ENCODE measurements at regions not wholly inside any gene's neighbourhood (a gene's known extent, or its start where the extent isn't known, plus 50 kb on each side); places are given as distances from the start of the nearest gene placed in this dataset.

GRCh38 chr10:14394179-14394578 is 63.5 kb upstream of the FRMD4A start:
- Histone ChIP-seq H3K27ac (no peak overlapping the region), H3K4me3 (no peak overlapping the region), H3K9me3 (no peaks in the 10 kb centered on the region), H3K27me3 (no peaks in the 10 kb centered on the region), H3K36me3 (no peaks in the 10 kb centered on the region), H3K4me1 (no peaks in the 10 kb centered on the region)
- 81 to 100% methylated on average over 1 of the region's 1 CpG for WGBS, 2 donors
- intact Hi-C loops (cut with DNase I), result no loop called here
- TF ChIP-seq POLR2A (IDR thresholded peaks at IDR 0.05) (no peak), CTCF (IDR thresholded peaks at IDR 0.05) (no peak)
- DNase-seq, result no peak

DNA sequence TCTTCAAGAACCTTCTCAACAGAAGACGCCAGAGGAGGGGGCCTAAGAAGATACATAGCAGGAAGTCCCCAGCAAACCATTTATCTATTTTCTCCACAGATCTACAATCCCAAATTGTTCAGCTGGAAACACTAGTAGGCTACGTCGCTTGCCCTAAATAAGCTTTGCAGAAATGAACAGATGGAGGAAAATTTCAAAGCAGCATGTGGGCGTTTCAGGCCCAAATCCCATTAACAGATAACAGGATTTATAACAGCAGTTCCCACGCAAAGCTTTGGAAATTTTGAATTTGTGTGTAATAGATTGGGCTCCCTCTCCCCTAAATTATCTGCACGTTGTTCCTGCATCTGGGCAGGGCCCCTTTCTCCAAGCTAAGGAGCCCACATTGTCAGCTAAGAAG is 60.6 kb upstream of the FRMD4A start:
- Histone ChIP-seq H3K4me3 (no peak overlapping the region), H3K9me3 (no peaks in the 10 kb centered on the region), H3K36me3 (no peaks in the 10 kb centered on the region), H3K4me1 (no peaks in the 10 kb centered on the region), H3K27ac (no peak overlapping the region), H3K27me3 (no peaks in the 10 kb centered on the region)
- WGBS, 2 donors, result 72 to 80% methylated on average over 5 to 6 of the region's 6 CpGs
- intact Hi-C loops (cut with DNase I), result no loop called here
- no peak for DNase-seq
- no peak for TF ChIP-seq POLR2A (IDR thresholded peaks at IDR 0.05)
- no peak for TF ChIP-seq CTCF (IDR thresholded peaks at IDR 0.05)

GRCh38 chr10:14389981-14390590 is 59.4 kb upstream of the FRMD4A start:
- intact Hi-C loops (cut with DNase I), result no loop called here
- H3K9me3 ChIP-seq, result no peaks in the 10 kb centered on the region

DNA sequence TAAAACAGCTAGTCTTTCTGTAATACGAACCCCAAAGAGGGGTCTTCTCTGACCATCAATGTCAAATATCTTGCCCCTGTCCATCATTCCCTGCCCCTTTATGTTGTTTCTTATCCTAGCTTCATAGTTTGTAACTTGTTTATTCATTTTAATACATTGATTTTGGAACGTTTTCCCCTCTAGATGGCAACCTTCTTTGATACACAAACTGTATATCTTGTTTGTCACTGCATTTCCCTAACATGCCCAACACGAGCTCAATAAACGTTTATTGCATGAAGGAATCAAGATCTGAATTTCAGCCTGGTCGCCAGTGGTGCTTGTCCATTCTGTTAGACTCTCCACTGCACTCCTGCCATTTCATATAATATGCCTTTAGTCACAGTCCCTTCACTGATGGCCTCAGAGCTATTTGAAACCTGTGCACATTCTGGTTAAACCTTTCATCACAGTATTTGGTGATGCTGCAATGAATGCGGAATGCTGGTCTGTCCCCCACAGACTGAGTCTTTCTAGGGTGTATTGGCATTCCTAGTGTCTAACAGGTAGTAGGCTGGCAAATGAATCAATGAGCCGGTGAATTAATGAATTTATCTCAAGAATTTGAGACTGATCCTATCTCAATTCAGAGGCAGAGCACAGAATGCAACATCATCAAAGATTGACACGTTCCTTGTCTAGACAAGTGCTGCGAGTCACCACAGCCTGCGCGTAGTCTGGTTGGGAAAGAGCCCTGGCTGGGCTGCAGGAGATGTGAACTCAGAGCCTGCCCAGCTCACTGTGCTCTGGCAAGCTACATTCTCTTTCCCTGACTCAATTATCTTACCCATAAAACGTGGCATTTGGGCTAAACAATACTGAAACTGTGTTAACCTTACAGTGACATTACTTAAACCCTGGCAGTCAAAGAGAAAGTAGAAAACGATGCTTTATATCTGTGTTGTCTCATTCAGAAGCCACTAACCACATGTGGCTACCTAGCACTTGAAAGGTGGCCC is 55.2 kb upstream of the FRMD4A start:
- intact Hi-C loops (cut with DNase I), result no loop called here

More at GRCh38 chr10:14389981-14390590, 59.4 kb upstream of the FRMD4A start:
- Histone ChIP-seq H3K27me3 (no peaks in the 10 kb centered on the region), H3K4me3 (no peak overlapping the region), H3K4me1 (no peaks in the 10 kb centered on the region), H3K36me3 (no peaks in the 10 kb centered on the region), H3K27ac (no peak overlapping the region)
- TF ChIP-seq POLR2A (IDR thresholded peaks at IDR 0.05) (no peak), CTCF (IDR thresholded peaks at IDR 0.05) (no peak)
- 65 to 84% methylated on average over 2 of the region's 2 CpGs for WGBS, 2 donors
- DNase-seq, result no peak

More for the DNA sequence above, 55.2 kb upstream of the FRMD4A start:
- H3K36me3 ChIP-seq, result no peaks in the 10 kb centered on the region
- WGBS, 2 donors, result 44 to 54% methylated on average over 9 to 13 of the region's 13 CpGs
- DNase-seq, result no peak
- H3K9me3 ChIP-seq, result no peaks in the 10 kb centered on the region
- no peak for TF ChIP-seq POLR2A (IDR thresholded peaks at IDR 0.05)
- no peak for TF ChIP-seq CTCF (IDR thresholded peaks at IDR 0.05)
- no peaks in the 10 kb centered on the region for H3K4me1 ChIP-seq
- no peak overlapping the region for H3K27ac ChIP-seq
- H3K27me3 ChIP-seq, result peaks cover 0 to 8% (median 0%) of the 10 kb centered on the region in 4 donors
- H3K4me3 ChIP-seq, result no peak overlapping the region

Data from esophagus squamous epithelium (tissue), 5 donors.